ENCODE measurements at regions not wholly inside any gene's neighbourhood (a gene's known extent, or its start where the extent isn't known, plus 50 kb on each side); places are given as distances from the start of the nearest gene placed in this dataset.
"Not testable (repeated sequence)": the region's sequence is repeated elsewhere in the genome, so short reads cannot be mapped to it uniquely, and the experiment has no call there.

DNA sequence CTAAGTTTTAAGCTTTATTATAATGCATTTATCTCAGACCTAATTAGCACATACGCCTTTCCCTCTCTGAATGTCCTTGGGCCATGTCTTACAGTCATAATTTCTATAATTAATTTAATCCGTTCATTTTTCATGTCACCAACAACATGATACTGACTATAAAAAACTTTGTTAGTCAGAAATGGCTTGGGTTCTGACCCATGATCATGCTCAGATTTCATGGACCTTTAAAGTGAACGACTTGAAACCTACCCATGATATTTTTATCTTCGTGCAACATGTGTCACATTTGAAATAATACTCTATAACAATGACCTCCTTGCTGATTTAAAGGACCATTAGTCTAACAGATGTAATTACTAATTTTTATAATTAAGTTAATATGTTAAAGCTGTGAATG lies 1033.8 kb downstream of the DIPK2A start:
- H3K4me3 ChIP-seq (ENCODE audit: low read depth, low read length): no peak overlapping the region
- TF ChIP-seq, protein P1, sequence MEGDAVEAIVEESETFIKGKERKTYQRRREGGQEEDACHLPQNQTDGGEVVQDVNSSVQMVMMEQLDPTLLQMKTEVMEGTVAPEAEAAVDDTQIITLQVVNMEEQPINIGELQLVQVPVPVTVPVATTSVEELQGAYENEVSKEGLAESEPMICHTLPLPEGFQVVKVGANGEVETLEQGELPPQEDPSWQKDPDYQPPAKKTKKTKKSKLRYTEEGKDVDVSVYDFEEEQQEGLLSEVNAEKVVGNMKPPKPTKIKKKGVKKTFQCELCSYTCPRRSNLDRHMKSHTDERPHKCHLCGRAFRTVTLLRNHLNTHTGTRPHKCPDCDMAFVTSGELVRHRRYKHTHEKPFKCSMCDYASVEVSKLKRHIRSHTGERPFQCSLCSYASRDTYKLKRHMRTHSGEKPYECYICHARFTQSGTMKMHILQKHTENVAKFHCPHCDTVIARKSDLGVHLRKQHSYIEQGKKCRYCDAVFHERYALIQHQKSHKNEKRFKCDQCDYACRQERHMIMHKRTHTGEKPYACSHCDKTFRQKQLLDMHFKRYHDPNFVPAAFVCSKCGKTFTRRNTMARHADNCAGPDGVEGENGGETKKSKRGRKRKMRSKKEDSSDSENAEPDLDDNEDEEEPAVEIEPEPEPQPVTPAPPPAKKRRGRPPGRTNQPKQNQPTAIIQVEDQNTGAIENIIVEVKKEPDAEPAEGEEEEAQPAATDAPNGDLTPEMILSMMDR (IDR thresholded peaks at IDR 0.05; ENCODE audit: insufficient read depth, low read length): no peak
- DNase-seq (ENCODE audit: low read depth): no peak

DNA sequence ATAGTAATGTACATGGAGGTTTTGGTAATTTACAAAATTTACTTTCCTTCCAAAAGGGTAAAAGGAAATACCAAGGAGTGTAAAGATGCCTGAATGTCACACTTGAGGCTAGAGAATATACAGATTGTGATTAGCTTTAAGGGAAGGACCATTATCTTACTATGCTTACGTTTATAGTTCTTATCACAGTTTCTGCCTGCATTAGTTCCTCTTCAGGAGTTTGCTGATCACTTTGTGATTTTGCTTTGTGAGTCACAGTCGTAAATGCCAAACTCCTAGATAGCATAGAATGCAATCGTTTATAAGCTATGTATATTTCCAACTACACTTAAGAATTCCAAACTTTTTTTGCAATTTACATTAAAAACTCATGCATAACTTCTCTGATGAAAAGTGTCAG lies 1034.6 kb downstream of the DIPK2A start:
- TF ChIP-seq, protein P1 (IDR thresholded peaks at IDR 0.05; ENCODE audit: insufficient read depth, low read length): no peak
- no peak overlapping the region for H3K4me3 ChIP-seq (ENCODE audit: low read depth, low read length)
- no peak for DNase-seq (ENCODE audit: low read depth)

DNA sequence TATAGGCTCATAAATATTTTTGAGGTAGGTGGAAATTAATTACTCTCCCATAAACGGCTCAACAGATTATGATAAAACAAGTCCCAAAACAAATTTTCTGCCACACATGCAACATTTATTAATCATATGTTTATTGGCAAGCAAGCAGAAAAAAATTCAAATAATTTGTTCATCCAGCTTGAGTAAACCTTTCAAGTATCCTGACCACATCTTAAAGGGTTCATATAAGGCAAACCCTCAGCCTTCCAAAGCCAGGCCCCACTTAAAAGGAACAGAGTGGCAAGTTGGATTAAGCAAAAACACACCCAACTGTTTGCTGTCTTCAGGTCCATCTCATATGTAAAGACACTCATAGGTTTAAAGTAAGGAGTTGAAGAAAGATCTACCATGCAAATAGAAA lies 1042.3 kb downstream of the DIPK2A start:
- TF ChIP-seq, protein P1 (IDR thresholded peaks at IDR 0.05; ENCODE audit: insufficient read depth, low read length): no peak
- DNase-seq (ENCODE audit: low read depth): no peak

DNA sequence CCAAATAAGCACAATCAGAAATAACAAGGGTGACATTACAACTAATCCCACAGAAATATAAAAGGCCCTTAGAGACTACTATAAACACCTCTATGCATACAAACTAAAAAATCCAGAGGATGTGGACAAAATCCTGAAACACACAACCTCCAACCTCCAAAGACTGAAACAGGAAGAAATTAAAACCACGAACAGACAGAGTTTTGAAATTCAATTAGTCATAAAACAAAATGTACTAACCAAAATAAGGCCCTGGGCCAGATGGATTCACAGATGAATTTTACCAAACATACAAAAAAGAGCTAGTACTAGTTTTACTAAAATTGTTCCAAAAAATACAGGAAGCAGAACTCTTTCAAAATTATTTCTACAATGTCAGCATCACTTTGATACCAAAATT lies 1043.6 kb downstream of the DIPK2A start:
- H3K4me3 ChIP-seq (ENCODE audit: low read depth, low read length): no peak overlapping the region
- DNase-seq (ENCODE audit: low read depth): peak; percentile 16
- TF ChIP-seq, protein P1 (IDR thresholded peaks at IDR 0.05; ENCODE audit: insufficient read depth, low read length): no peak

More for the DNA sequence above, 1042.3 kb downstream of the DIPK2A start:
- H3K4me3 ChIP-seq (ENCODE audit: low read depth, low read length): no peak overlapping the region

DNA sequence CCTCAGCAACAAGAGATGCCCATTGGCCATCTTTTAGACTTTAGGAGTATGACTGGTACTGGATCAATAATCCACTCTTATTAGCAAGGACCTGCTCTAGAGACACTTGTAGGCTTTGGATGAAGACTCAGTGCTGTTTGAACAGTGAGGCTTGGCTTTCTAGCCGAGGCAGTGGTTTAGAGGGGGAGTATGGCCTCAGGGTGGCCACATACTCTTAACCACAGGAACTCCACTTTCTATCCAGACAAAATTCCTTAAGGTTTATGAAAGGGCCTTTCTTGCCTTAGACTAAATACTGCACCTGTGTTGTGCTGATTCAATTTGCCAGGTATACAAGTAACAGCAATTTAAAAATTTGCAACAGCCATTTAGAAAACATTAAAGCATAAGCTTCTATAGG lies 1046.3 kb downstream of the DIPK2A start:
- no peak overlapping the region for H3K4me3 ChIP-seq (ENCODE audit: low read depth, low read length)
- TF ChIP-seq, protein P1 (IDR thresholded peaks at IDR 0.05; ENCODE audit: insufficient read depth, low read length): no peak
- DNase-seq (ENCODE audit: low read depth): peak; percentile 5

DNA sequence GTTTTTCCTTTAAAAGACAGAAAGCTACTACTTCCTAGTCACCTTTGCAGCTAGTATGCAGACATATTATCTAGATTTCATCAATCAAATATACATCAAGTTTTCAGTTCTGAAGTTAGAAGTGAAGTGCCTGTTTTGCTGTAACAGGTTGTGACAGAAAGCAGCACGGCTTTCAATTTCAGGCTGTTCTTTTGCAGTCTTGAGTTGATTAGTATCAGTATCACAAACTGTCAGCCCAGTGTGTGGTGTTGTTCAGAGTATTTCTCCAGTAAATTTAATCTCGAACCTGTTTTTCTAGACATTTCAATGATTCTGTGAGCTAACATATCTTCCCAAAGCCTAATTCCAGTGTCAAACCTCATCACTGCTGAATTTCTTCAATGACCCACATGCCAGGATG lies 1050.8 kb downstream of the DIPK2A start:
- H3K4me3 ChIP-seq (ENCODE audit: low read depth, low read length): no peak overlapping the region
- TF ChIP-seq, protein P1 (IDR thresholded peaks at IDR 0.05; ENCODE audit: insufficient read depth, low read length): no peak
- DNase-seq (ENCODE audit: low read depth): no peak

DNA sequence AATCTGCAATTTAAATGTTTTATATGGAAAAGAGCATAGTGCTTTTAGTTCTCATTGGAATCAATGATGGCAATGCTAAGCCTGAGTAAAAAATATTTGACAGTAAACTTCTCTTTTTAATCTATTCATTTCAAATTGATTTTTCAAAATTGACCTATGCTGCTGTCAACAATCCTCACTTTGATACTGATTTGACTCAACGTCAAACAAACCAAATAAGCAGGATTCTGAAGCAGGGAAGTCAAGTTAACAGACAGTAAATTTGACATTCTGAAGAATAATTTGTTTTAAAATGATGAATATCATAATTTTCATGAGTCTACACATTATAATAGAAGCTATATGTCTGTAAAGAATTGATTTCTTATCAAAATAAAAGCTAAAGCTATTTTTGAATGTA lies 1053.1 kb downstream of the DIPK2A start:
- H3K4me3 ChIP-seq (ENCODE audit: low read depth, low read length): no peak overlapping the region
- TF ChIP-seq, protein P1 (IDR thresholded peaks at IDR 0.05; ENCODE audit: insufficient read depth, low read length): no peak
- no peak for DNase-seq (ENCODE audit: low read depth)

DNA sequence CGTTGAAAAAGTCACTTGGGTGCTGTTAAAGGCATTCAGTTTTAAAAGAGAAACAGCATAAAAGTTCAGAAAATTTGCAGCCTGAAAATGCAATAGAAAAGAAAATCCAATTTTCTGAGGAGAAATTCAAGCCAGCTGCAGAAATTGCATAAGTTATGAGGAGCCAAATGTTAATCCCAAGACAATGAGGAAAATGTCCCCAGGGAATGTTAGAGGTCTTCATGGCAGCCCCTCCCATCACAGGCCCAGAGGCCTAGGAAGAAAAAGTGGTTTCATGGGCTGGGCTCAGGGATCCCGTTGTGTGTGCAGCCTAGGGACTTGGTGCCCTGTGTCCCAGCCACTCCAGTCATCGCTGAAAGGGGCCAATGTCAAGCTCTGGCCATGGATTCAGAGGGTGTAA lies 1055.6 kb downstream of the DIPK2A start:
- H3K4me3 ChIP-seq (ENCODE audit: low read depth, low read length): not testable (repeated sequence)
- peak; percentile 2 for DNase-seq (ENCODE audit: low read depth)

Data from fibroblast of the aortic adventitia (primary cell).